HG03439 (cell line): ENCODE measurements at regions not wholly inside any gene's neighbourhood (a gene's known extent, or its start where the extent isn't known, plus 50 kb on each side); places are given as distances from the start of the nearest gene placed in this dataset.

Source experiments
- ATAC-seq: cut with Tn5 transposase; IDR thresholded peaks from one replicate; pipeline ENCODE4 v1.9.1; 2021; ENCODE audit warnings: mild to moderate bottlenecking, moderate library complexity; ENCODE audit not compliant: unreplicated experiment

DNA sequence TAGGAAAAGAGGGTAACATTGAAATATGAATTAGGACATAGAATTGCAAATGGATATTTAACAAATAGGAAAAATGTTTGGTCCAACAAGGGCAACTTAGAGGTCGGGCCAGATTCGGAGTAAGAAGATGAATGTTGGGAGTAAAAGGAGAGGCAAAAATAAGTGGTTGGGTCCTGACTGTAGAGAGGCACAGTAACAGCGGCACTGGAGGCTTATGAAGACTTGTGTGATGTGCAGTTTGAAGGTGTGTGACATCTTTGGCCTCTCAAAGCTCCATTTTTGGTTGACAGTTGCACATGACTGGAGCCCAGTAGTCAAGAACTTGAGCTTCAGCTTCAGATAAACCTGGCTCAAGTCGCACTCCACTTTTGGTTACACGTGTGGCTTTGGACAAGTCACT, 109.9 kb upstream of the PAXBP1 start:
- ATAC-seq, result no peak

DNA sequence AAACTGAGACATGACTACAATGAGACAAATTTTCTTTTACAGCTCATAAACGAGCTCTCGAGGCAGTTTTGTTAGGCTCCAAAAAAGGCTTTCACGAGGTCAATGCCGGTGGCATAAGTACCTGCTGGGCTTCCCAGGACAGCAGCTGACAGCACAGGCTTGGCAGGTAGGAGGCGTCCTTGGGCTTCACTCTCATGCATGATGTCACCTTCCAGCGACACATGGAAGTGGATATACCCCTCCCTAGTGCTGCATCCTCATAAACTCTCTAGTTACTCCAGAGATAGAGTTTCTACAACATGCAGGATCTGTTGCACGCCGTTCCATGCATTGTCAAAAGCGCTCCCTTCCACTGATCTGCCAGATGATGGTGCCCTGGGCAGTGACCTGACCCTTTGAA, 112.5 kb upstream of the PAXBP1 start:
- ATAC-seq, result no peak

DNA sequence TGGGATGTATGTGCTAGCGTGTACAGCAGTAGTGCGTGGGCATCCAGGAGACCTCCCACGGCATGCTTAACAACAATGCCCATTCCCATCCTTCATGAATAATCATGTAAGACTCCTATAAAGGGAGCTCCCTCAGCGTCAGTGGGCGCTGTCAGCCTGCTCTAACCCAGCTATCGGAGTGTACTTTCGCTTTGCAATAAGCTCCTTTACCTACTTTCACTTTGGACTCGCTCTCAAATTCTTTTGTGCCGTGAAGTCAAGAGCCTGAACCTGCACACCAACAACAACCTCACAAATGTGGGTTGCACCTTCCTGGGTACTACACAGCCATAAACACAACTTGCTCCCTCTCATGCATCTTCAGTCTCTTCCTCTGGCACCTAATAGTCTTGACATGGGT, 114.8 kb upstream of the PAXBP1 start:
- ATAC-seq, result no peak

DNA sequence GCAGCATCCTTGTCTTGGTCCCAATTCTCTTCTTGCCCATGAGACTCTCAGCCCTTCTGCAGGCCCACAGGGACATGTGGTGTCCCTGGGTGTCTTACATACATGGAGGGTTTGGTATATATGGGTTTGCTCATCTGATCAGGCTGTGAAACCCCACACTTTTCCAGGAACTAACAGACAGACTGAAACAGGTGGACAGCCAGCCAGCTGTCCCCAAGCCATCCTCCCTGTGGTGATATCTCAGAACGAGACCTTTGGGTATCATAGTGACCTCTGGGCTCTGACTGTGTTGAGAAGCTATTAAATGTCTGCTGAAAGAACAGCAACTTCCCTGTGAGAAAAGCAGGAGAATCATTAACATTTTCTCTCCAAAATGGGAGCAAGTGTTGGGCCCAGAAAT, 115.5 kb upstream of the PAXBP1 start:
- no peak for ATAC-seq

DNA sequence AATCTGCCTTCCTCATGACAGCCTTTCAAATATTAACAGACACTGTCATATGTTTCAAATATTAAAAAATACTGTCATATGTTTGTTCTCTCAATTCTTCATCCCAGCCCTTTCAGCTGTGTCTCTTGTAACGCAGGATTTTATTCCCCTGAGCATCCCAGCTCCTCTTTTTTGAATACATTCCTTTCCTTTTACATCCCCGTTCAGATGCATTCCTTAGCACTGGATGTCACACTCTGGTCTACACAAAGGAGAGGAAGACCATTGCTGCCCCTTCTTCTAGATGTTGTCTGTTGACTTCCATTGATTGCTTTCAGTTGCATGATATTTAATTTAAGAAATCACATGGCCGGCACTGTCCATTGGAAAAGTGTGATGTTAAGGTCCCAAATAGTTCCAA, 117.4 kb upstream of the PAXBP1 start:
- no peak for ATAC-seq

GRCh38 chr21:32889596-32889995, 118.0 kb upstream of the PAXBP1 start:
- no peak for ATAC-seq

GRCh38 chr21:32894321-32894720, 122.8 kb upstream of the PAXBP1 start:
- ATAC-seq, result no peak

- ATAC-seq, result no peak
These were observed 124.9 kb upstream of the OLIG2 start for GRCh38 chr21:32900814-32901213.

DNA sequence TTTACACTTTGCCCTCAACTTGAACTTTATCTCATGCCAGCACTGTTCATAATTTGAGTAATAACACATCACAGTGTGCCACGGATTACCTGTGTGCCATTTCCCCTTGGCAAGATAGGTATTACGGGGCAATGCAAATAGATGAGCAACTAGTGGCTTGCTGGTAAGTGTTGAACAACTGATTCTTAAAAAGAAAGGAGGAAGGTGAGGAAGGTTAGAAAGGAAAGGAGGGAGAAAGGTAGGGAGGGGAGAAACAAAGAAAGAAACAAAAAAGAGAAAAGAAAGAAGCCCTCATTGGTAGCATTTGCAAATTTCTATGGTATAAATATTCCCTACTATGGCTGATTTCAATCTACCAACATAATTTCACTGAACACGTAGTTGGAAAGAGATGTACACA, 118.2 kb upstream of the OLIG2 start:
- ATAC-seq, result no peak

GRCh38 chr21:32908534-32908933, 117.2 kb upstream of the OLIG2 start:
- ATAC-seq, result no peak

- no peak for ATAC-seq
These were observed 116.3 kb upstream of the OLIG2 start for GRCh38 chr21:32909393-32909792.

DNA sequence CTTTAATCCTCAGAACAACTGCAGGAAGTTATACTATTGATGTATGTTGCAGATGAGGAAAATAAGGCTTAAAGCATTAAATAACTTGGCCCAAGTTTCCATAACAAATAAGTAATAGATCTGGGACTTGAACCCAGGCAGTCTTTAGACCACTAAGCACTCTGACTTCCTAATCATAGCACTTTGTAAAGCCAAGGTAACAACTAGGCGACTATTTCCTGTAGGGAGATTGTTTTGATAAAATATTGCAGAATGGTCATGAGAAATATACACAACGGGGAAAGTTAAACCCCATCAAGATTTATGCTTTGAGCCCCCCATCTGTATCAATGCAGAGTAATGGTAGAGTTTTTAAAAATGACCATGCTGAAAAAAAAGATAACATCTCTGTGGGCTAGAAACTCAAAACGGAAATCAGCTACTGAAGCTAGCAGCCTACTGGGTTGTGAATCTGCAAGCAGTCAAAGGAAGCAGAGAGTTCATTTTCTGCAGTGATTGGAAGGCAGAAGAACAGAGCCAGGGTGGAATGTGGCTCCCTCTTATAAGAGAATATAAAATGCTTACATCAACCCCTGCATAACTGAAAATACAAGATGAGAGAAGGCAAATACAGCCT, 111.2 kb upstream of the OLIG2 start:
- no peak for ATAC-seq

DNA sequence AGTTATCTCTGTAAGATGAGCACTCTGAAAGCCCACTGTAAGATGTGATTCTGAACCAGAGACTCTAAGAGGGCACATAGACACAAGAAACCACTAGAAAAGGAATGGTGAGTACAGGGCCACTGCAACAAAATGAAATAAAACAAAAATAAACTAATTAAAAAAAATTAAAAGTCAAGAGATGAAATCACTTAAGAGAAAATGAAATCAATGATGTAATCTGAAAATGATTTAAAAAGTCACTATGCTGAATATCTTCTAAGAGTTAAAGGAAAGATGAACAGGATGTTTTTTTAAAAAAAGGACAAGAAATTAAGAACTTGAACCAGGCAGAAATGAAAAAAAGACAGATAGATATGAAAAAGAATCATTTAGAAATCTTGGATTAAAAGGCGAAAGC, 110.6 kb upstream of the OLIG2 start:
- ATAC-seq, result no peak

DNA sequence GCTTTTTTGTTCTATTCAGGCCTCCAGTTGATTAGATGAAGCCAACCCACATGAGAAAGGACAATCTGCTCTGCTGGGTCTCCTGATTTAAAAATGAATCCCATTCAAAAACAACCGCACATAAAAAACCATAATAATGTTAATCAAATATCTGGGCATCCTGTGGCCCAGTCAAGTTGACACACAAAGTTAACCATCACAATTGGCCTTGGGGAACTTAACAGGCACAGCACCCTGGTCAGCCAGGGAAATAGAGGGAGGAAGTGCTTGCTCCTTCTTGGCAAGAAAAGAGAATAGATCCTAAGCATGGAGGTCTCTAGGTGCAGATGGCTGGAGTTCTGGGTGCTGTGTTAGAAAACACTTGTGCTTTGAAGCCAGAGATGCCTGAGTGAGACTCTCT, 109.6 kb upstream of the OLIG2 start:
- ATAC-seq, result no peak

DNA sequence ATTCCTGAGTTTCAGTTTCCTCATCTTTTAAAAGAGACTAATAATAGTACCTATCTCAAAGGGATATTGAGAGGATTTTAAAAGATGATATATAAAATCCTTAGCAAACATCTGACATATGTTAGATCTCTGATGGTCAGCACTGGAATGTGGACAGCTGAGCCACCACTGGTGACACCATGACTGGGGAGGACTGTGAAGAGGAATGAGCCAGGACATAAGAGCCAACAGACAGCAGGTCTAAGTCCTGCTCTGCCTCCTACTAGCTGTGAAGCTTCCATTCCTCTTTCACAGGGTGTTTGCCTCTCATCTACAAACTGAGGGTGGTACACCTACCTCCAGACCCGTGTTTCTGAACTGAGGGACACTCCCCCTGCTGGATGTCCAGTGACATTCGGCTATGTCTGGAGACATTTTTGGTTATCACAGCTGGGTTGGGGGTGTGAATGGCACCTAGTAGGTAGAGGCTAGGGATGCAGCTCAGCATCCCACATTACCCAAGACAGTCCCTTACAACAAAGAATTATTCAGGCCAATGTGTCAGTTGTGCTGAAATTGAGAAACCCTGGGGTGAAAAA, 109.1 kb upstream of the OLIG2 start:
- no peak for ATAC-seq

DNA sequence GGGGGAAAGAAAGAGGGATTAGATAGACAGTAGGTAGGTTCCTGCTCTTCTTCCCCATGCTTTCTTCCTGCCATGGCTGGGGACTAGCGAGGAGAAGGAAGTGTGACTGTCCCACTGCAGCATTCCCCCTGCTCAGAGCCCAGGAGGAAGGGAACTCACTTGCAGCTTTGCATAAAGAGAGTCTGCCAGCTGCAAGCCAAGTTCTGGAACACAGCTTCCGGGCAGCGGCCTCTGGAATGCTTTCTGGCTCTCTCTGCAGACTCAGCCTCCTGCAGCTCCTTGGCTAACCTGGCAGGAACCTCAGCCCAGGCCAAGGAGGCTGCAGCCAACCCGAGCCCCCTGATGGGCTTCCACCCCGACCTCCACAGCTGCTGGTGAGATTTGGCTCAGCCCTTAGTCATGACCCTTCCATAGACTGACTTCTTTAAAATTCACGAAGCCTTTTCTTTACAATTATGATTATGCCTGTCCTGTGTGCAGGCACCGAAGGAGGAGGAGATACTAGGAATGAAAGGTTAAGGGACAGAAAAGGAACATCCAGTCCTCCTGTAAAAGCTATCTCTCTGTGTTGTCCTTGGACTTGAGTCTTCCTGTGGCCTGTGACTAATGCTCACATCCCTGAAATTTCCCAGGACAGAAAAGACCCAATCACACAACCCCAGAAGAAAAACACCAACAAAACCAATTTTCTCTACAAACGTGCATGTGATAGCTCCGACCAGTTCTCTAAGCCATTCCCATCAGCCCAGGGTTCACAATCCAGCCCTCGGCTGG, 108.2 kb upstream of the OLIG2 start:
- ATAC-seq, result no peak

GRCh38 chr21:32918478-32919120, 107.1 kb upstream of the OLIG2 start:
- no peak for ATAC-seq

DNA sequence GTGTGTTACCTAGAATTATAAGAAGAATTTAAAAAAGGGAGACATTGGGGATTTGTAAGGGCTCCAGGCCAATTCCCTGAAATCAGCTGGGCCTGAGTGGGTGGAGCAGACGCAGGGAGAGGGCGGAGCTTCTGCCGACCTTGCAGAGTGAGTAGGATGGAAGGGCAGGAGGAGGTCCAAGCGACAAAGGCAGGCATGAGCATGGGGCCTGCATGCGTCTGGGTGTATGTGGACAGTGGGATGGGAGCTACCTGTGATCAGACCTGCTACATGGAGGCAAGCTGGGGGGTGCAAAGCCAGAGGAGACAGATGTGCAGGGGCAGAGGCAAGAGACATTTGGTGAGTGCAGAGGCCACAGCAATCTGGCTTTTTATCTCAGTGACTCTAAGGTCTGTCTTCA, 105.3 kb upstream of the OLIG2 start:
- no peak for ATAC-seq

GRCh38 chr21:32921632-32922230, 104.0 kb upstream of the OLIG2 start:
- no peak for ATAC-seq

GRCh38 chr21:32925098-32925497, 100.6 kb upstream of the OLIG2 start:
- ATAC-seq, result no peak

- peak; percentile 65 for ATAC-seq
These were observed 96.1 kb upstream of the OLIG2 start for GRCh38 chr21:32929633-32930038.

DNA sequence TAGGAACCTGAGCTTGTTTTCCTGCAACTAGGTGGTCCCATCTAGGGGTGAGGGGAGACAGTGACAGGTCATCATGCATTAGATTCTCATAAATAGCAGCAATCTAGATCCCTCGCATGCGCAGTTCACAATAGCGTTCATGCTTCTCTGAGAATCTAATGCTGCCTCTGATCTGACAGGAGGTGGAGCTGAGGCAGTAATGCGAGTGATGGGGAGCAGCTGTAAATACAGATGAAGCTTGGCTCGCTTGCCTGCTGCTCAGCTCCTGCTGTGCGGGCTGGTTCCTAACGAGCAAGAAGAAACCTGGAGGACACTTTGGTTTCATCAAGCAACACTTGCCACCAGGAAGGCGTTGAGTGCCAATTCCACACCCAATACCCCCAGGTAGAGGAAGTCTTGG, 95.1 kb upstream of the OLIG2 start:
- ATAC-seq, result no peak
